BLaER1 (cell line): ENCODE measurements at regions not wholly inside any gene's neighbourhood (a gene's known extent, or its start where the extent isn't known, plus 50 kb on each side); places are given as distances from the start of the nearest gene placed in this dataset.

Experiments
- H3K27ac ChIP-seq: shearing (Covaris generic); formaldehyde crosslinking; 2 replicates; pipeline ENCODE4 v1.8.1; 2022
- H3K27me3 ChIP-seq: shearing (Covaris generic); formaldehyde crosslinking; 2 replicates; pipeline ENCODE4 v1.8.1; 2022
- H3K36me3 ChIP-seq: shearing (Covaris generic); formaldehyde crosslinking; 2 replicates; pipeline ENCODE4 v1.8.1; 2022
- H3K4me1 ChIP-seq: shearing (Covaris generic); formaldehyde crosslinking; 2 replicates; pipeline ENCODE4 v1.8.1; 2022
- H3K4me2 ChIP-seq: shearing (Covaris generic); formaldehyde crosslinking; 2 replicates; pipeline ENCODE4 v1.8.1; 2022
- H3K4me3 ChIP-seq: shearing (Covaris generic); formaldehyde crosslinking; 2 replicates; pipeline ENCODE4 v1.8.1; 2022
- H3K9ac ChIP-seq: shearing (Covaris generic); formaldehyde crosslinking; 2 replicates; pipeline ENCODE4 v1.8.1; 2022
- H3K9me3 ChIP-seq: shearing (Covaris generic); formaldehyde crosslinking; 2 replicates; pipeline ENCODE4 v1.8.1; 2022
- H4K20me1 ChIP-seq: shearing (Covaris generic); formaldehyde crosslinking; 2 replicates; pipeline ENCODE4 v1.8.1; 2022
- Cebpa-rat ChIP-seq: shearing (Covaris generic); IDR thresholded peaks from 2 replicates; pipeline ENCODE4 v1.8.1; 2022

GRCh38 chr1:55412060-55412459 is 196.9 kb upstream of the USP24 start:
- Histone ChIP-seq H3K9ac (no peak overlapping the region), H3K27me3 (no peaks in the 10 kb centered on the region), H3K27ac (no peak overlapping the region), H3K36me3 (no peaks in the 10 kb centered on the region), H4K20me1 (no peaks in the 10 kb centered on the region), H3K4me2 (no peak overlapping the region), H3K4me1 (peaks cover 22% of the 10 kb centered on the region), H3K9me3 (peaks cover 7% of the 10 kb centered on the region), H3K4me3 (no peak overlapping the region)
- TF ChIP-seq Cebpa-rat = no peak

DNA sequence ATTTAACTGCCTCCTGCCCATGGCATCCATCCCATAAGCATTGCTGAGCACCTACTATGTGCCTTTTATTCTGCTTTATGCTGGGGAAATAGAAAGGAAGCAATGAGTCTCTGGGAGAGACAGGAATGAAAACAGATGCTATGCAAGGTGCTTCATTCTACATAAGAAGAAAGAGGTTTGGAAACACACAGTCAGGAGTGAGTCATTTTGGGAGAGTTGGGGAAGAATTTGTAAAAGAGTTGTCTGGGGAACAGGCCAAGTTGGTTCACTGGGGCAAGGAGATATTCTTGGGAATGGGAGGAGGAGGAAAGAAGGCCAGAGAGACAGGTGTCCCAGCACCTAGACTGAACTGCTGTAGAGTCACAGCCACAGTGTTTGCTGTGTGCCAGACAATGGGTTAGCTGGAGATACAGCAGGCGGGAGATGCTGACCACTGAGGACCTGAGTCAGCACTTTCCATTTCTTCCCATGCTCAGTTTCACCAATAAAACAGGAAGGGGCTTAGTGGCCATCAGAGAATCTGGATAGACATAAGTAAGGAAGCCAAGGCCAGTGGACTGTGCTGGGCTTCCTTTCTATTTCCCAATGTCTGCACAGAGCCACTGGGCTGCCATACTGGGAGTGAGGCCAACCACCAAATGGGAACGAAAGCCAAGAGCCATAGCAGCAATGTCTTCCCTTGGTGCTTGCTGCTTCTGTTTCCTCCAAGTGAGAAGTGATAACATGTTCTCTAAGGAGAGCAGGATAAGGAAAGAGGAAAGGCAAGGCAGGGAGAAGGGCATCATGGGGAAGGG is 187.7 kb upstream of the USP24 start:
- H3K9ac ChIP-seq = no peak overlapping the region
- peaks cover 14% of the 10 kb centered on the region for H3K9me3 ChIP-seq
- H3K36me3 ChIP-seq = no peaks in the 10 kb centered on the region
- H3K4me1 ChIP-seq = no peaks in the 10 kb centered on the region
- H3K27me3 ChIP-seq = no peaks in the 10 kb centered on the region
- no peak overlapping the region for H3K4me2 ChIP-seq
- no peaks in the 10 kb centered on the region for H4K20me1 ChIP-seq
- no peak overlapping the region for H3K4me3 ChIP-seq
- TF ChIP-seq Cebpa-rat = no peak
- no peak overlapping the region for H3K27ac ChIP-seq

DNA sequence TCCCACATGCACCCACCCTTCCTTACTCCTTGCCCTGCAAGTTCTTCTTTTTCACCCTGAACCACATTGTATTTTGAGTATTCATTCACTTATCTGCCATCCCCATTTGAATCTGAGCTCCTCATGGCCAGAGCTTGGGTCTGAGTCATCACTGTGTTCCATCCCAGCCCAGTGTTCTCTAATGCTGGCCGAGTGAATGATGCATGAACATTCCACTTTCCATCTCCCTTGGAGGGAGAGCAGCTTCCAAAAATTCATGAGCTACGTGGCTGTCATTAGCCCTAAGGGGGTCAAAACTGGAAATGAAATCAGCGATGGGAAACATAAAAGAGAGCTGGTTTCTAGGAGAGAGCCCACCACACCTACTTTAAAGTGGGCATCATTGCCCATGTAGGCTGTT is 187.0 kb upstream of the USP24 start:
- TF ChIP-seq Cebpa-rat = no peak
- H3K9me3 ChIP-seq = peaks cover 14% of the 10 kb centered on the region
- no peak overlapping the region for H3K9ac ChIP-seq
- no peak overlapping the region for H3K4me3 ChIP-seq
- no peaks in the 10 kb centered on the region for H3K36me3 ChIP-seq
- H3K27me3 ChIP-seq = no peaks in the 10 kb centered on the region
- H3K4me2 ChIP-seq = no peak overlapping the region
- H3K4me1 ChIP-seq = no peaks in the 10 kb centered on the region
- H3K27ac ChIP-seq = no peak overlapping the region
- no peaks in the 10 kb centered on the region for H4K20me1 ChIP-seq

- Histone ChIP-seq H3K36me3 (no peaks in the 10 kb centered on the region), H3K4me1 (no peaks in the 10 kb centered on the region), H3K4me3 (no peak overlapping the region), H3K4me2 (no peak overlapping the region), H3K27me3 (no peaks in the 10 kb centered on the region), H3K9me3 (peaks cover 8% of the 10 kb centered on the region), H3K27ac (no peak overlapping the region), H3K9ac (no peak overlapping the region), H4K20me1 (no peaks in the 10 kb centered on the region)
- no peak for TF ChIP-seq Cebpa-rat
Observed at GRCh38 chr1:55400508-55400907, 185.3 kb upstream of the USP24 start.

DNA sequence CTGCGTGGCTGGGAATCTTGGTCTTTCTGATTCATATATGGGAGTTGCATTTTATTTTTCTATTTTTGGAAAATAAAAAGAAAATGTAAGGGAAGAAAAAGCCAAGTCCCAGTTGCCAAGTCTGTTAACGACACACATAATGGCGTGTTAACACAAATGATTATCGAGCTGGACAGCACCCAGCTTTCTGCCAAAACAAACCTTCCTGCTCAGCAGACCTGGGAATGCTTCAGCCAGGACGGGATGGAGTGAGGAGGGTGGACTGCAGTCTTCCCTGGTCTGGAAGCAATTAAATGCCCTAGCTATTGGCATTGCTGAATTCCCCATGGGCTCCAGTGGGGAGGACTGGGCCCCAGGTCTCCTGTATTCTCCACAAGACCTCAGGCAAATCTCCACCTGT is 184.2 kb upstream of the USP24 start:
- Histone ChIP-seq H3K9ac (no peak overlapping the region), H3K4me3 (no peak overlapping the region), H3K36me3 (no peaks in the 10 kb centered on the region), H4K20me1 (no peaks in the 10 kb centered on the region), H3K4me2 (no peak overlapping the region), H3K27me3 (no peaks in the 10 kb centered on the region), H3K4me1 (no peaks in the 10 kb centered on the region), H3K27ac (no peak overlapping the region), H3K9me3 (0 out of 2 replicates have a peak, but pooled peaks cover 4% of the 10 kb centered on the region)
- no peak for TF ChIP-seq Cebpa-rat

DNA sequence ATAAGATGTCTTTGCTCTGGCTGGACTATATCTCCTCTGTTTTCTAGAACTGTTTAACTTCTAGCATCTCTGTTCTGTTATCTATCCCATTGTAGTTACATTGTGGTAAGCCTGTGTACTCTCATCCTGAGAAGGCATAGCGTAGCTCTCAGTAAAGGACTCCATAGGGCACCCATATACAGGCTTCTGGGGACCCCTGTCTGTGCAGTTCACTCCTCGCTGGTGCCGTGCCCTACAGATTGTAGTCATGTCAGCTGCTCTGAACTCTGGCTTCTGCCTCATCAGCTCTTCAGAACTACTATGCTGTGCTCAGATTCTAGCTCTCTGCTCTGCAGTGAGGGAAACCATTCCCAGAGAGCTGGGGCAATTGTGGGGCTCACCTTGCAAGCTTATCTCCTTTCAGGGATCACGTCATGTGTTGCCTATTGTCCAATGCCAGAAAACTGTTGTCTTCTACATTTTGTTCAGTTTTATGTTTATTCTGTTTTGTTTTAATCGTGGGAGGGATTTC is 181.3 kb upstream of the USP24 start:
- no peak overlapping the region for H3K9ac ChIP-seq
- no peak overlapping the region for H3K4me3 ChIP-seq
- H3K4me1 ChIP-seq = no peaks in the 10 kb centered on the region
- no peak for TF ChIP-seq Cebpa-rat
- no peaks in the 10 kb centered on the region for H3K27me3 ChIP-seq
- 0 out of 2 replicates have a peak, but pooled peaks cover 8% of the 10 kb centered on the region for H3K9me3 ChIP-seq
- no peaks in the 10 kb centered on the region for H4K20me1 ChIP-seq
- H3K36me3 ChIP-seq = no peaks in the 10 kb centered on the region
- H3K4me2 ChIP-seq = no peak overlapping the region
- no peak overlapping the region for H3K27ac ChIP-seq

DNA sequence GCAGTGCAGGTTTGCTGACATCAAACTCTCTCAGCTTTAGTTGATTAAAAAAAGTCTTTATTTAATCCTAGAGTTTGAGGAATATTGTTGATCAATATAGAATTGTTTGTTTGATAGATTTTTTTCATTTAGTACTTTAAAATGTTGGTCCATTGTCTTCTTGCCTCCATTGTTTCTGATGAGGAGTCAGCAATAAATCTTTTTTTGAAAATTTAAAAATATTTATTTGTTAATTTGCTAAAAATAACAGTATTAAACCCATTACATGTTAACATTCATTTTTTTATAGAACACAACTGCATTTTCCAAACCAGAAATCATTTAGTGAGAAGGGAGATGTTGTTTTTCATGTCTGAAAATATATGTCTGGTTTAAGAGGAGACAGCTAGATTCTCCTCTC is 173.8 kb upstream of the USP24 start:
- H3K9ac ChIP-seq = no peak overlapping the region
- no peak overlapping the region for H3K27ac ChIP-seq
- no peaks in the 10 kb centered on the region for H3K36me3 ChIP-seq
- H3K4me3 ChIP-seq = no peak overlapping the region
- H3K27me3 ChIP-seq = no peaks in the 10 kb centered on the region
- TF ChIP-seq Cebpa-rat = no peak
- H3K4me2 ChIP-seq = no peak overlapping the region
- no peaks in the 10 kb centered on the region for H3K4me1 ChIP-seq
- H4K20me1 ChIP-seq = no peaks in the 10 kb centered on the region
- peaks cover 6% of the 10 kb centered on the region; the same call in 1 of the 2 replicates for H3K9me3 ChIP-seq

DNA sequence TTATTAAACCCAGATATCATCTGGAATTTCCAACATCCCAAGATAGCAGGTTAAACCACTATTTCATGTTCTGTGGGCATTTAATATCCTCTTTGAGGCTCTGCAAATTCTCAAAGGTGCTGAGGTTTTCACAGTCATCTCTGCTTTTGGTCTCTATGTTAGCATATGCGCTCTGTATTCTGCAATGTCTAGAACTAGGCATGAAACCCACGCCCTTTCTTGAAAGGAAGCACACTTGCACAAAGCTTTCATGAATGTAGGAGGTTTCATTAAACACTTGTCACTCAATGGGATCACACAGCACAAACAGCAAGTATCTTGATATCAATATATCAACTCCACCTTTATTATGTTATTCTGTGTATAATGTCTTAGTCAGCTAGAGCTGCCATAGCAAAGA is 172.0 kb upstream of the USP24 start:
- Histone ChIP-seq H3K4me2 (no peak overlapping the region), H3K9ac (no peak overlapping the region), H3K9me3 (peaks cover 5% of the 10 kb centered on the region; the same call in 1 of the 2 replicates), H3K4me1 (no peaks in the 10 kb centered on the region), H4K20me1 (no peaks in the 10 kb centered on the region), H3K36me3 (no peaks in the 10 kb centered on the region), H3K27ac (no peak overlapping the region), H3K4me3 (no peak overlapping the region), H3K27me3 (no peaks in the 10 kb centered on the region)
- TF ChIP-seq Cebpa-rat = no peak

DNA sequence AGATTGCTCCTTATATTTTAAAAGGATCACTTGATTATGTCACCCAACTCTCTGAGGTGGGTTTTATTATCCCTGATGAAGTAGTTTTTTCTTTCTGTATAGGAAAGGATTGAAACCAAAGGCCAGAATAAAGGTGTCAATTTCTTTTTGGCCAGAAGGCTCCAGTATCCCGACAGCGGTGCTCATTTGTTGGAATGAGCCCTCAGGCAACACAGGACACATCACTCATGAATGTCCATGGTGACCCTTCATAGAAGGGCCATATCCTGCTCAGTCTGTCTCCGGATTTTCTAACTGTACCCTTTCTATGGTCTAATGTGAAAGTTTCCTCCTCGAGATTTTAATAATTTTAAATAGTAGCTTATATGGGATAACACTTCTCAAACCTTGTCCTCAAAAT is 171.3 kb upstream of the USP24 start:
- Histone ChIP-seq H4K20me1 (no peaks in the 10 kb centered on the region), H3K9me3 (peaks cover 5% of the 10 kb centered on the region; the same call in 1 of the 2 replicates), H3K4me2 (no peak overlapping the region), H3K27ac (no peak overlapping the region), H3K4me1 (no peaks in the 10 kb centered on the region), H3K9ac (no peak overlapping the region), H3K36me3 (no peaks in the 10 kb centered on the region), H3K27me3 (no peaks in the 10 kb centered on the region), H3K4me3 (no peak overlapping the region)
- TF ChIP-seq Cebpa-rat = no peak

- Histone ChIP-seq H3K27me3 (no peaks in the 10 kb centered on the region), H3K9me3 (peaks cover 5% of the 10 kb centered on the region; the same call in 1 of the 2 replicates), H3K27ac (no peak overlapping the region), H3K4me2 (no peak overlapping the region), H3K9ac (no peak overlapping the region), H4K20me1 (no peaks in the 10 kb centered on the region), H3K4me3 (no peak overlapping the region), H3K4me1 (no peaks in the 10 kb centered on the region), H3K36me3 (no peaks in the 10 kb centered on the region)
- no peak for TF ChIP-seq Cebpa-rat
Observed at GRCh38 chr1:55385402-55386018, 170.3 kb upstream of the USP24 start.
